ENCODE measurements at regions not wholly inside any gene's neighbourhood (a gene's known extent, or its start where the extent isn't known, plus 50 kb on each side); places are given as distances from the start of the nearest gene placed in this dataset.

DNA sequence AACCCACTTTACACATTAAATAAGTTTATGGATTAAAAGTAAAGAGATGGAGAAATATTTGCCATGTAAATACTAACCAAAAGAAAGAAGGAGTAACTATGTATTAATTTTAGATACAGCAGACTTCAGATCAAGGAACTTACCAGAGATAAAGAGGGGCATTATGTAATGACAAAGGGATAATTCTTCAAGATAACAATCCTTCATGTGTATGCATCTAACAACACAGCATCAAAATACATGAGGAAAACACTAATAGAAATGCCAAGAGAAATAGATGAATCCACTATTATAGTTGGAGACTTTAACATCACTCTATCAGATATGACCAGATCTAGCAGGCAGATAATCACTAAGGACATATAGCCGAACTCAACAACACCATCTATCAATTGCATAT lies 149.8 kb upstream of the ANKRD55 start:
- TF ChIP-seq, protein P1, sequence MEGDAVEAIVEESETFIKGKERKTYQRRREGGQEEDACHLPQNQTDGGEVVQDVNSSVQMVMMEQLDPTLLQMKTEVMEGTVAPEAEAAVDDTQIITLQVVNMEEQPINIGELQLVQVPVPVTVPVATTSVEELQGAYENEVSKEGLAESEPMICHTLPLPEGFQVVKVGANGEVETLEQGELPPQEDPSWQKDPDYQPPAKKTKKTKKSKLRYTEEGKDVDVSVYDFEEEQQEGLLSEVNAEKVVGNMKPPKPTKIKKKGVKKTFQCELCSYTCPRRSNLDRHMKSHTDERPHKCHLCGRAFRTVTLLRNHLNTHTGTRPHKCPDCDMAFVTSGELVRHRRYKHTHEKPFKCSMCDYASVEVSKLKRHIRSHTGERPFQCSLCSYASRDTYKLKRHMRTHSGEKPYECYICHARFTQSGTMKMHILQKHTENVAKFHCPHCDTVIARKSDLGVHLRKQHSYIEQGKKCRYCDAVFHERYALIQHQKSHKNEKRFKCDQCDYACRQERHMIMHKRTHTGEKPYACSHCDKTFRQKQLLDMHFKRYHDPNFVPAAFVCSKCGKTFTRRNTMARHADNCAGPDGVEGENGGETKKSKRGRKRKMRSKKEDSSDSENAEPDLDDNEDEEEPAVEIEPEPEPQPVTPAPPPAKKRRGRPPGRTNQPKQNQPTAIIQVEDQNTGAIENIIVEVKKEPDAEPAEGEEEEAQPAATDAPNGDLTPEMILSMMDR (IDR thresholded peaks at IDR 0.05), result no peak
- H3K9me3 ChIP-seq (ENCODE audit: control insufficient read depth in 1 of 2, insufficient read depth in 1 of 2, low read length in 2 of 2), result no peaks in the 10 kb centered on the region
- no peak for ATAC-seq (ENCODE audit: poor library complexity)
- H3K27me3 ChIP-seq (ENCODE audit: control insufficient read depth in 1 of 2, insufficient read depth in 2 of 2, low read length in 2 of 2), result no peaks in the 10 kb centered on the region
- no peaks in the 10 kb centered on the region for H3K36me3 Mint-ChIP-seq (ENCODE audit: low read depth)
- no peak overlapping the region for H3K27ac ChIP-seq (ENCODE audit: low read depth in 1 of 2, low read length in 2 of 2)
- H3K4me1 ChIP-seq (ENCODE audit: insufficient read depth, low read length), result no peaks in the 10 kb centered on the region
- H3K4me3 Mint-ChIP-seq, result no peak overlapping the region
- no peaks in the 10 kb centered on the region for H3K27me3 Mint-ChIP-seq
- H3K36me3 ChIP-seq (ENCODE audit: insufficient read depth, low read length), result no peaks in the 10 kb centered on the region
- H3K9me3 Mint-ChIP-seq, result no peaks in the 10 kb centered on the region
- CTCF ChIA-PET, result no interaction called here
- DNase-seq, result no peak
- intact Hi-C loops (cut with DNase I, micrococcal nuclease), result no loop called here
- no peak overlapping the region for H3K4me3 ChIP-seq (ENCODE audit: low read length)
- H3K4me1 Mint-ChIP-seq (ENCODE audit: low read depth), result no peaks in the 10 kb centered on the region
- H3K27ac Mint-ChIP-seq, result no peak overlapping the region
- POLR2A ChIA-PET, result no interaction called here

GRCh38 chr5:56377573-56377972 lies 144.4 kb upstream of the ANKRD55 start:
- ChIA-PET POLR2A (no interaction called here), CTCF (no interaction called here)
- TF ChIP-seq, protein P1 (IDR thresholded peaks at IDR 0.05), result no peak
- Mint-ChIP-seq H3K4me3 (no peak overlapping the region), H3K9me3 (no peaks in the 10 kb centered on the region), H3K36me3 (ENCODE audit: low read depth) (no peaks in the 10 kb centered on the region), H3K4me1 (ENCODE audit: low read depth) (no peaks in the 10 kb centered on the region), H3K27me3 (no peaks in the 10 kb centered on the region), H3K27ac (no peak overlapping the region)
- no peak for ATAC-seq (ENCODE audit: poor library complexity)
- Histone ChIP-seq H3K36me3 (ENCODE audit: insufficient read depth, low read length) (no peaks in the 10 kb centered on the region), H3K4me3 (ENCODE audit: low read length) (no peak overlapping the region), H3K4me1 (ENCODE audit: insufficient read depth, low read length) (no peaks in the 10 kb centered on the region), H3K27ac (ENCODE audit: low read depth in 1 of 2, low read length in 2 of 2) (no peak overlapping the region), H3K27me3 (ENCODE audit: control insufficient read depth in 1 of 2, insufficient read depth in 2 of 2, low read length in 2 of 2) (no peaks in the 10 kb centered on the region), H3K9me3 (ENCODE audit: control insufficient read depth in 1 of 2, insufficient read depth in 1 of 2, low read length in 2 of 2) (no peaks in the 10 kb centered on the region)
- DNase-seq, result no peak
- intact Hi-C loops (cut with DNase I, micrococcal nuclease), result no loop called here

DNA sequence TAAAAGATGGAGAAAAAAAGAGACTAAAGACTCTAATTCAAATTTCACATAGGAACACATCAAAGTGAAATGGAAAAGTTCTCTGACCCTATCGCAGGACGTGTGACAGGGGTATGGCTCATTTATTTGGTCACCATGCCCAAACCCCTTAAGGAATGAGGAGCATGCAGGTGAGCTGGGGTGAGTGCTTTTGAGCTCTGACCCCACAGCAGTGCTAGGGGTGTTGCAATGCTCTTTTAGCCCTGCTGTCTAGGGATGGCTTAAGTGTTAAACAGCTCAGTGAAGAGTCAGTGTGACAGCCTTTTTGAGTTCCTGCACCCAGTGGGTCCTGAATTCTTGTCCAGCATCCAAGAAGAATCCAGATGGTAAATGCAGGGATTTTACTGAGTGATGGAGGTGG lies 143.0 kb upstream of the ANKRD55 start:
- H3K9me3 ChIP-seq (ENCODE audit: control insufficient read depth in 1 of 2, insufficient read depth in 1 of 2, low read length in 2 of 2), result no peaks in the 10 kb centered on the region
- intact Hi-C loops (cut with DNase I, micrococcal nuclease), result no loop called here
- Mint-ChIP-seq H3K27me3 (no peaks in the 10 kb centered on the region), H3K9me3 (no peaks in the 10 kb centered on the region), H3K36me3 (ENCODE audit: low read depth) (no peaks in the 10 kb centered on the region), H3K4me1 (ENCODE audit: low read depth) (no peaks in the 10 kb centered on the region), H3K4me3 (no peak overlapping the region), H3K27ac (no peak overlapping the region)
- H3K36me3 ChIP-seq (ENCODE audit: insufficient read depth, low read length), result no peaks in the 10 kb centered on the region
- TF ChIP-seq, protein P1 (IDR thresholded peaks at IDR 0.05), result no peak
- CTCF ChIA-PET, result no interaction called here
- no peaks in the 10 kb centered on the region for H3K4me1 ChIP-seq (ENCODE audit: insufficient read depth, low read length)
- ATAC-seq (ENCODE audit: poor library complexity) (no peak), DNase-seq (no peak)
- H3K4me3 ChIP-seq (ENCODE audit: low read length), result no peak overlapping the region
- no peak overlapping the region for H3K27ac ChIP-seq (ENCODE audit: low read depth in 1 of 2, low read length in 2 of 2)
- POLR2A ChIA-PET, result no interaction called here
- no peaks in the 10 kb centered on the region for H3K27me3 ChIP-seq (ENCODE audit: control insufficient read depth in 1 of 2, insufficient read depth in 2 of 2, low read length in 2 of 2)

Measured in CD4-positive, alpha-beta T cell (primary cell).